ENCODE measurements at regions not wholly inside any gene's neighbourhood (a gene's known extent, or its start where the extent isn't known, plus 50 kb on each side); places are given as distances from the start of the nearest gene placed in this dataset.

GRCh38 chr9:11431490-11431889, 818.7 kb upstream of the PTPRD start:
- TF ChIP-seq, protein P1, sequence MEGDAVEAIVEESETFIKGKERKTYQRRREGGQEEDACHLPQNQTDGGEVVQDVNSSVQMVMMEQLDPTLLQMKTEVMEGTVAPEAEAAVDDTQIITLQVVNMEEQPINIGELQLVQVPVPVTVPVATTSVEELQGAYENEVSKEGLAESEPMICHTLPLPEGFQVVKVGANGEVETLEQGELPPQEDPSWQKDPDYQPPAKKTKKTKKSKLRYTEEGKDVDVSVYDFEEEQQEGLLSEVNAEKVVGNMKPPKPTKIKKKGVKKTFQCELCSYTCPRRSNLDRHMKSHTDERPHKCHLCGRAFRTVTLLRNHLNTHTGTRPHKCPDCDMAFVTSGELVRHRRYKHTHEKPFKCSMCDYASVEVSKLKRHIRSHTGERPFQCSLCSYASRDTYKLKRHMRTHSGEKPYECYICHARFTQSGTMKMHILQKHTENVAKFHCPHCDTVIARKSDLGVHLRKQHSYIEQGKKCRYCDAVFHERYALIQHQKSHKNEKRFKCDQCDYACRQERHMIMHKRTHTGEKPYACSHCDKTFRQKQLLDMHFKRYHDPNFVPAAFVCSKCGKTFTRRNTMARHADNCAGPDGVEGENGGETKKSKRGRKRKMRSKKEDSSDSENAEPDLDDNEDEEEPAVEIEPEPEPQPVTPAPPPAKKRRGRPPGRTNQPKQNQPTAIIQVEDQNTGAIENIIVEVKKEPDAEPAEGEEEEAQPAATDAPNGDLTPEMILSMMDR (conservative IDR thresholded peaks at IDR 0.05; ENCODE audit: low read depth, low read length): no peak
- TF ChIP-seq EZH2 (IDR thresholded peaks at IDR 0.05; ENCODE audit: low read length, unreplicated experiment): no peak
